Trophoblast cell (in vitro differentiated cells and primary cell): ENCODE measurements at regions not wholly inside any gene's neighbourhood (a gene's known extent, or its start where the extent isn't known, plus 50 kb on each side); places are given as distances from the start of the nearest gene placed in this dataset.

Experiments
- DNase-seq, 2 donors: peaks; one replicate each; pipeline ENCODE4 v3.0.0-alpha.2; 2016
- H2AFZ ChIP-seq: 2 replicates; pipeline ENCODE4 v1.6.1; 2013; ENCODE audit warnings: low read length, moderate library complexity, mild to moderate bottlenecking; ENCODE audit not compliant: insufficient read depth, poor library complexity
- H2AK5ac ChIP-seq: 2 replicates; pipeline ENCODE4 v1.6.1; 2013; ENCODE audit warnings: mild to moderate bottlenecking, low read length
- H2BK120ac ChIP-seq: 2 replicates; pipeline ENCODE4 v1.6.1; 2013; ENCODE audit warnings: low read length, mild to moderate bottlenecking, moderate library complexity; ENCODE audit not compliant: insufficient read depth, poor library complexity
- H2BK12ac ChIP-seq: 2 replicates; pipeline ENCODE4 v1.6.1; 2013; ENCODE audit warnings: mild to moderate bottlenecking, low read length, moderate library complexity
- H2BK5ac ChIP-seq: 2 replicates; pipeline ENCODE4 v1.6.1; 2013; ENCODE audit warnings: low read length, low read depth, moderate library complexity, mild to moderate bottlenecking; ENCODE audit not compliant: poor library complexity
- H3K14ac ChIP-seq: 2 replicates; pipeline ENCODE4 v1.6.1; 2013; ENCODE audit warnings: mild to moderate bottlenecking, low read length
- H3K18ac ChIP-seq: 2 replicates; pipeline ENCODE4 v1.6.1; 2013; ENCODE audit warnings: mild to moderate bottlenecking, low read length
- H3K23ac ChIP-seq: 2 replicates; pipeline ENCODE4 v1.6.1; 2013; ENCODE audit warnings: low read length
- H3K27ac ChIP-seq: 2 replicates; pipeline ENCODE4 v1.5.1; 2013; ENCODE audit warnings: low read depth, mild to moderate bottlenecking, inconsistent platforms, low read length, moderate library complexity
- H3K27me3 ChIP-seq: 2 replicates; pipeline ENCODE4 v1.6.1; 2013; ENCODE audit warnings: inconsistent platforms, mild to moderate bottlenecking, low read length, moderate library complexity; ENCODE audit not compliant: insufficient read depth
- H3K36me3 ChIP-seq, 2 experiments: 1 replicate in 1 of 2; 2 replicates in 1 of 2; pipeline ENCODE4 v1.6.1; 2013; ENCODE audit warnings: low read length in 2 of 2, mild to moderate bottlenecking in 2 of 2, moderate library complexity in 1 of 2; ENCODE audit not compliant: insufficient read depth in 2 of 2, control insufficient read depth in 1 of 2
- H3K4ac ChIP-seq: 2 replicates; pipeline ENCODE4 v1.6.1; 2013; ENCODE audit warnings: low read depth, mild to moderate bottlenecking, low read length, moderate library complexity
- H3K4me1 ChIP-seq, 2 experiments: 1 replicate in 1 of 2; 2 replicates in 1 of 2; pipeline ENCODE4 v1.6.1; 2013; ENCODE audit warnings: low read length in 2 of 2, mild to moderate bottlenecking in 2 of 2, moderate library complexity in 1 of 2; ENCODE audit not compliant: insufficient read depth in 2 of 2, control insufficient read depth in 1 of 2
- H3K4me2 ChIP-seq: 2 replicates; pipeline ENCODE4 v1.6.1; 2013; ENCODE audit warnings: inconsistent platforms, mild to moderate bottlenecking, low read length, moderate library complexity
- H3K4me3 ChIP-seq: 2 replicates; pipeline ENCODE4 v1.5.1; 2013; ENCODE audit warnings: mild to moderate bottlenecking, low read depth, low read length, inconsistent platforms
- H3K79me1 ChIP-seq: one replicate; pipeline ENCODE4 v1.6.1; 2013; ENCODE audit warnings: low read length
- H3K79me2 ChIP-seq: 2 replicates; pipeline ENCODE4 v1.6.1; 2013; ENCODE audit warnings: low read length, mild to moderate bottlenecking; ENCODE audit not compliant: control insufficient read depth, insufficient read depth, poor library complexity
- H3K9ac ChIP-seq: 2 replicates; pipeline ENCODE4 v1.6.1; 2013; ENCODE audit warnings: mild to moderate bottlenecking, low read length
- H3K9me3 ChIP-seq: 2 replicates; pipeline ENCODE4 v1.6.1; 2013; ENCODE audit warnings: low read depth, mild to moderate bottlenecking, control low read depth, inconsistent platforms, low read length; ENCODE audit not compliant: insufficient read depth
- H4K12ac ChIP-seq: 2 replicates; pipeline ENCODE4 v1.6.1; 2013; ENCODE audit warnings: low read depth, mild to moderate bottlenecking, low read length, moderate library complexity
- H4K8ac ChIP-seq: 2 replicates; pipeline ENCODE4 v1.6.1; 2013; ENCODE audit warnings: low read depth, mild to moderate bottlenecking, low read length, moderate library complexity
- H4K91ac ChIP-seq: one replicate; pipeline ENCODE4 v1.6.1; 2013; ENCODE audit warnings: low read depth, mild to moderate bottlenecking, low read length, moderate library complexity
- WGBS: extraction: QIAGEN DNeasy Blood & Tissue Kit; methylation state at CpG from one replicate; pipeline ENCODE4 v1.1.7; 2013; ENCODE audit warnings: missing lambda C conversion rate; ENCODE audit not compliant: insufficient read length, insufficient coverage; ENCODE audit errors: extremely low coverage; 5-methylcytosine and 5-hydroxymethylcytosine counted together

GRCh38 chr2:204470621-204471196 is 74.6 kb upstream of the PARD3B start:
- DNase-seq = no peak
- no peak overlapping the region for H2BK5ac ChIP-seq
- no peak overlapping the region for H2AFZ ChIP-seq
- H4K8ac ChIP-seq = no peak overlapping the region
- no peaks in the 10 kb centered on the region for H3K79me2 ChIP-seq
- no peak overlapping the region for H4K91ac ChIP-seq
- no peaks in the 10 kb centered on the region for H3K4me1 ChIP-seq
- H3K18ac ChIP-seq = no peak overlapping the region
- no peak overlapping the region for H3K9ac ChIP-seq
- no peak overlapping the region for H3K14ac ChIP-seq
- H3K4me2 ChIP-seq = no peak overlapping the region
- no peak overlapping the region for H4K12ac ChIP-seq
- no peak overlapping the region for H3K4me3 ChIP-seq
- H3K23ac ChIP-seq = no peak overlapping the region
- H3K79me1 ChIP-seq = no peaks in the 10 kb centered on the region
- H3K4ac ChIP-seq = no peak overlapping the region
- no peak overlapping the region for H3K27ac ChIP-seq
- no peak overlapping the region for H2BK120ac ChIP-seq
- no CpG with 5 or more reads among the region's 5 CpGs for WGBS
- H2AK5ac ChIP-seq = no peak overlapping the region
- no peaks in the 10 kb centered on the region for H3K9me3 ChIP-seq
- no peaks in the 10 kb centered on the region for H3K36me3 ChIP-seq
- no peaks in the 10 kb centered on the region for H3K27me3 ChIP-seq
- no peak overlapping the region for H2BK12ac ChIP-seq

GRCh38 chr2:204472375-204472774 is 72.9 kb upstream of the PARD3B start:
- WGBS = no CpG with 5 or more reads among the region's 10 CpGs
- Histone ChIP-seq H4K91ac (no peak overlapping the region), H2BK5ac (no peak overlapping the region), H4K12ac (no peak overlapping the region), H4K8ac (no peak overlapping the region), H3K4me2 (no peak overlapping the region), H3K27me3 (no peaks in the 10 kb centered on the region), H3K23ac (no peak overlapping the region), H3K9ac (no peak overlapping the region), H3K79me2 (no peaks in the 10 kb centered on the region), H3K4me3 (no peak overlapping the region), H3K4ac (no peak overlapping the region), H3K9me3 (no peaks in the 10 kb centered on the region), H2BK120ac (no peak overlapping the region), H3K79me1 (no peaks in the 10 kb centered on the region), H3K27ac (no peak overlapping the region), H3K18ac (no peak overlapping the region), H3K14ac (no peak overlapping the region), H2AFZ (no peak overlapping the region), H2AK5ac (no peak overlapping the region), H3K36me3 (no peaks in the 10 kb centered on the region), H2BK12ac (no peak overlapping the region), H3K4me1 (no peaks in the 10 kb centered on the region)
- DNase-seq = no peak

GRCh38 chr2:204473224-204473623 is 72.1 kb upstream of the PARD3B start:
- Histone ChIP-seq H3K23ac (no peak overlapping the region), H3K4me1 (no peaks in the 10 kb centered on the region), H3K9me3 (no peaks in the 10 kb centered on the region), H3K4me2 (no peak overlapping the region), H3K18ac (no peak overlapping the region), H2BK12ac (no peak overlapping the region), H3K27me3 (no peaks in the 10 kb centered on the region), H3K79me2 (no peaks in the 10 kb centered on the region), H3K9ac (no peak overlapping the region), H3K4me3 (no peak overlapping the region), H3K79me1 (no peaks in the 10 kb centered on the region), H4K91ac (no peak overlapping the region), H3K36me3 (no peaks in the 10 kb centered on the region), H2BK5ac (no peak overlapping the region), H4K8ac (no peak overlapping the region), H2BK120ac (no peak overlapping the region), H3K27ac (no peak overlapping the region), H3K14ac (no peak overlapping the region), H4K12ac (no peak overlapping the region), H3K4ac (no peak overlapping the region), H2AK5ac (no peak overlapping the region), H2AFZ (no peak overlapping the region)
- no CpG with 5 or more reads among the region's 6 CpGs for WGBS
- no peak for DNase-seq

- Histone ChIP-seq H4K8ac (no peak overlapping the region), H3K4me1 (peaks cover 7 to 8% of the 10 kb centered on the region in 2 experiments), H3K9me3 (no peaks in the 10 kb centered on the region), H2AK5ac (no peak overlapping the region), H4K12ac (no peak overlapping the region), H2BK12ac (no peak overlapping the region), H3K18ac (no peak overlapping the region), H2BK120ac (no peak overlapping the region), H3K79me2 (no peaks in the 10 kb centered on the region), H3K27me3 (no peaks in the 10 kb centered on the region), H3K79me1 (no peaks in the 10 kb centered on the region), H3K4me2 (no peak overlapping the region), H3K27ac (no peak overlapping the region), H4K91ac (no peak overlapping the region), H2AFZ (no peak overlapping the region), H3K36me3 (no peaks in the 10 kb centered on the region), H3K14ac (no peak overlapping the region), H3K4ac (no peak overlapping the region), H3K4me3 (no peak overlapping the region), H3K23ac (no peak overlapping the region), H3K9ac (no peak overlapping the region), H2BK5ac (no peak overlapping the region)
- WGBS = no CpG with 5 or more reads among the region's 5 CpGs
- DNase-seq = no peak
These were observed 69.9 kb upstream of the PARD3B start for GRCh38 chr2:204475399-204475798.
